GM18868 (cell line): ENCODE measurements at regions not wholly inside any gene's neighbourhood (a gene's known extent, or its start where the extent isn't known, plus 50 kb on each side); places are given as distances from the start of the nearest gene placed in this dataset.

ENCODE experiments used
- ATAC-seq: cut with Tn5 transposase; IDR thresholded peaks from one replicate; pipeline ENCODE4 v1.9.1; 2021; ENCODE audit warnings: mild to moderate bottlenecking, moderate library complexity; ENCODE audit not compliant: unreplicated experiment

- ATAC-seq, result no peak
Observed at GRCh38 chr17:27390540-27390939, 65.7 kb upstream of the KSR1 start.

GRCh38 chr17:27391427-27391826 is 64.8 kb upstream of the KSR1 start:
- no peak for ATAC-seq

- no peak for ATAC-seq
Observed at GRCh38 chr17:27396045-27396444, 60.2 kb upstream of the KSR1 start.

- ATAC-seq, result no peak
Observed at GRCh38 chr17:27396941-27397340, 59.3 kb upstream of the KSR1 start.

GRCh38 chr17:27398691-27399090 is 57.6 kb upstream of the KSR1 start:
- ATAC-seq, result no peak

GRCh38 chr17:27400991-27401390 is 55.3 kb upstream of the KSR1 start:
- ATAC-seq, result no peak

GRCh38 chr17:27402943-27403342 is 53.3 kb upstream of the KSR1 start:
- ATAC-seq, result no peak

- ATAC-seq, result no peak
Observed at GRCh38 chr17:27403480-27404005, 52.7 kb upstream of the KSR1 start.

- no peak for ATAC-seq
Observed at GRCh38 chr17:27404676-27405075, 51.6 kb upstream of the KSR1 start.
